SU-DHL-6 (cell line): ENCODE measurements at regions not wholly inside any gene's neighbourhood (a gene's known extent, or its start where the extent isn't known, plus 50 kb on each side); places are given as distances from the start of the nearest gene placed in this dataset.

Experiments used
- H2AFZ ChIP-seq: fragments of 200-600 bp; sonication (generic); 2 replicates; pipeline ENCODE4 v1.6.1; 2014; ENCODE audit warnings: low read depth, mild to moderate bottlenecking, moderate library complexity, mixed read lengths, antibody characterized with exemption, low read length; ENCODE audit not compliant: severe bottlenecking
- H3F3A ChIP-seq: fragments of 200-600 bp; shearing (Covaris generic); 2 replicates; pipeline ENCODE4 v1.6.0; 2016; ENCODE audit warnings: antibody characterized with exemption, mild to moderate bottlenecking; ENCODE audit not compliant: insufficient read depth
- H3K27ac ChIP-seq: fragments of 200-600 bp; sonication (generic); 2 replicates; pipeline ENCODE4 v1.5.1; 2016; ENCODE audit warnings: low read depth, mild to moderate bottlenecking, low read length, moderate library complexity, mixed read lengths
- H3K27me3 ChIP-seq: fragments of 200-600 bp; sonication (generic), shearing (Covaris generic); 2 replicates; pipeline ENCODE4 v1.6.0; 2014; ENCODE audit warnings: mild to moderate bottlenecking, low read length
- H3K36me3 ChIP-seq: fragments of 200-600 bp; sonication (generic); 2 replicates; pipeline ENCODE4 v1.6.1; 2014; ENCODE audit warnings: mild to moderate bottlenecking, low read length, mixed read lengths
- H3K4me2 ChIP-seq: fragments of 300-600, 200-600 bp; shearing (Covaris generic), sonication (generic); 2 replicates; pipeline ENCODE4 v1.6.0; 2014; ENCODE audit warnings: low read length, low read depth, mild to moderate bottlenecking; ENCODE audit not compliant: poor library complexity, severe bottlenecking
- H3K4me3 ChIP-seq: fragments of 200-600 bp; sonication (generic); 2 replicates; pipeline ENCODE4 v1.5.1; 2014; ENCODE audit warnings: antibody characterized with exemption, low read length, mild to moderate bottlenecking, mixed read lengths; ENCODE audit not compliant: insufficient read depth, poor library complexity, severe bottlenecking
- H3K79me2 ChIP-seq: fragments of 200-600 bp; sonication (generic); 2 replicates; pipeline ENCODE4 v1.6.1; 2014; ENCODE audit warnings: mild to moderate bottlenecking, low read length, moderate library complexity; ENCODE audit not compliant: insufficient read depth
- H3K9ac ChIP-seq: fragments of 200-600 bp; sonication (generic); 2 replicates; pipeline ENCODE4 v1.7.0; 2014; ENCODE audit warnings: mild to moderate bottlenecking, low read length
- H3K9me2 ChIP-seq: fragments of 200-600 bp; sonication (generic); replicated peaks from 2 replicates; pipeline ENCODE4 v1.6.1; 2014; ENCODE audit warnings: low read length; ENCODE audit not compliant: insufficient read depth
- H3K9me3 ChIP-seq: fragments of 200-600 bp; sonication (generic); 2 replicates; pipeline ENCODE4 v1.6.1; 2014; ENCODE audit warnings: low read length, mixed read lengths; ENCODE audit not compliant: insufficient read depth
- H4K20me1 ChIP-seq: fragments of 200-600 bp; sonication (generic); 2 replicates; pipeline ENCODE4 v1.6.1; 2014; ENCODE audit warnings: low read depth, mild to moderate bottlenecking, antibody characterized with exemption, low read length, moderate library complexity, mixed read lengths
- EZH2phosphoT487 ChIP-seq: fragments of 200-600 bp; sonication (generic), shearing (Covaris generic); conservative IDR thresholded peaks from 2 replicates; pipeline ENCODE4 v1.6.1; 2018; ENCODE audit warnings: mild to moderate bottlenecking, antibody characterized with exemption, low read length, moderate library complexity, mixed read lengths
- TF ChIP-seq, protein P1 (sequence below): fragments of 200-600 bp; sonication (generic); IDR thresholded peaks from one replicate; pipeline ENCODE4 v1.5.1; 2017; ENCODE audit warnings: antibody characterized with exemption, mild to moderate bottlenecking, low read length, moderate library complexity; ENCODE audit not compliant: insufficient read depth, poor library complexity, severe bottlenecking

DNA sequence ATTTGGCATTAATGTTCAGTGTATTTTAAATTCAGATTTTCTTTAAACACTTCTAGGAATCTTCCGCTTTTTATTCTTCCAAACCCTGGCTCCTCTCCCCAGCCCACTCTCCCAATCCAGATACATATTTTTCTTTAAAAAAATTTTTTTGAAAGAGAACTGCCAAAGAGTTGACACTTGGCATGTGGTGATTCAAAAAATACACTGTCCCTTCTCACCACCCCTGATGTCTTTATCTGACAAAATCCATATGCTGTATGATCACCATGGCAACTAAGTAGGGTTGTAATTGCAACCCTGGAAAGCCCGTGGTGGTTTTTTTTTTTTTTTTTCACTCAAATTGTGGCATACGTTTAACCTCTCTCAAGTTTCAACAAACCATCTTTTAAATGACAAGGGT lies 355.8 kb upstream of the SASH1 start:
- Histone ChIP-seq H3K4me3 (no peak overlapping the region), H3K9me2 (no peaks in the 10 kb centered on the region), H3K4me2 (no peak overlapping the region), H3K79me2 (no peaks in the 10 kb centered on the region), H4K20me1 (no peaks in the 10 kb centered on the region), H3F3A (no peaks in the 10 kb centered on the region), H3K27me3 (no peaks in the 10 kb centered on the region), H3K9me3 (no peaks in the 10 kb centered on the region), H3K9ac (no peak overlapping the region), H2AFZ (no peak overlapping the region), H3K27ac (no peak overlapping the region), H3K36me3 (no peaks in the 10 kb centered on the region)
- no peak for TF ChIP-seq EZH2phosphoT487
- TF ChIP-seq, protein P1, sequence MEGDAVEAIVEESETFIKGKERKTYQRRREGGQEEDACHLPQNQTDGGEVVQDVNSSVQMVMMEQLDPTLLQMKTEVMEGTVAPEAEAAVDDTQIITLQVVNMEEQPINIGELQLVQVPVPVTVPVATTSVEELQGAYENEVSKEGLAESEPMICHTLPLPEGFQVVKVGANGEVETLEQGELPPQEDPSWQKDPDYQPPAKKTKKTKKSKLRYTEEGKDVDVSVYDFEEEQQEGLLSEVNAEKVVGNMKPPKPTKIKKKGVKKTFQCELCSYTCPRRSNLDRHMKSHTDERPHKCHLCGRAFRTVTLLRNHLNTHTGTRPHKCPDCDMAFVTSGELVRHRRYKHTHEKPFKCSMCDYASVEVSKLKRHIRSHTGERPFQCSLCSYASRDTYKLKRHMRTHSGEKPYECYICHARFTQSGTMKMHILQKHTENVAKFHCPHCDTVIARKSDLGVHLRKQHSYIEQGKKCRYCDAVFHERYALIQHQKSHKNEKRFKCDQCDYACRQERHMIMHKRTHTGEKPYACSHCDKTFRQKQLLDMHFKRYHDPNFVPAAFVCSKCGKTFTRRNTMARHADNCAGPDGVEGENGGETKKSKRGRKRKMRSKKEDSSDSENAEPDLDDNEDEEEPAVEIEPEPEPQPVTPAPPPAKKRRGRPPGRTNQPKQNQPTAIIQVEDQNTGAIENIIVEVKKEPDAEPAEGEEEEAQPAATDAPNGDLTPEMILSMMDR, result no peak

DNA sequence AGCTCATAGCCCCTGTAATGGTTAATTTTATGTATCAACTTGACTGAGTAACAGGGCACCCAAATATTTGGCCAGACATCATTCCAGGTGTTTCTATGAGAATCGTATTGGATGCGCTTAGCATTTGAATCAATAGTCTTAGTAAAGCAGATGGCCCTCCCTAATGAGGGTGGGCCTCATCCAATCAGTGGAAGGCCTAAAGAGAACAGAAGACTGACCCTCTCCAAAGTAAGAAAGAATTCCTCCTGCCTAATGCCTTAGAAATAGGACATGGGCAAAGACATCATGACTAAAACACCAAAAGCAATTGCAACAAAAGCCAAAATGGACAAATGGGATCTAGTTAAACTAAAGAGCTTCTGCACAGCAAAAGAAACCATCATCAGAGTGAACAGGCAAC lies 352.5 kb upstream of the SASH1 start:
- no peaks in the 10 kb centered on the region for H3K9me2 ChIP-seq
- no peaks in the 10 kb centered on the region for H3K36me3 ChIP-seq
- H3K79me2 ChIP-seq, result no peaks in the 10 kb centered on the region
- H4K20me1 ChIP-seq, result no peaks in the 10 kb centered on the region
- no peak overlapping the region for H3K4me3 ChIP-seq
- TF ChIP-seq EZH2phosphoT487, result no peak
- TF ChIP-seq, protein P1, result no peak
- no peaks in the 10 kb centered on the region for H3F3A ChIP-seq
- H3K27ac ChIP-seq, result no peak overlapping the region
- H3K4me2 ChIP-seq, result no peak overlapping the region
- H3K9ac ChIP-seq, result no peak overlapping the region
- H2AFZ ChIP-seq, result no peak overlapping the region
- H3K27me3 ChIP-seq, result no peaks in the 10 kb centered on the region
- H3K9me3 ChIP-seq, result no peaks in the 10 kb centered on the region

DNA sequence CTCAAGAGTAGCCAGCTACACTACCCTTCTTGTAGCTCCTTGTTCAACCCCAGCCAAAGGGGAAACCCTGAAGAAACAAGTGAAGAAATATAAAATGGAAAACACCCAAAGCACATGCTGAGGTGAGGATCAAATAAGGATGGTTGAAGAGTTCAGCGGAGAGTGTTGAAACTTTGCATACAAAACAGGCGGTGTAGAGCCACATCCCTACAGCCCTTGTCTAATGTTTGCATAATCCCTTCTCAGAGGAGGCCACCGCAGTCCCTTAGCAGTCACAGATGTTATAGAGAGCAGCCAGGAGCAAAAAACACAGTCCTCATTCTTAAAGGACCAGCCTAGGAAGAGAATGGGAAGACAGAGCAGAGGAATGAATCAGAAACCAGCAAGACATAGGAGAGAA lies 350.7 kb upstream of the SASH1 start:
- H3K79me2 ChIP-seq, result no peaks in the 10 kb centered on the region
- H3K27me3 ChIP-seq, result no peaks in the 10 kb centered on the region
- H3K9me3 ChIP-seq, result no peaks in the 10 kb centered on the region
- H3K9me2 ChIP-seq, result no peaks in the 10 kb centered on the region
- no peak overlapping the region for H3K4me3 ChIP-seq
- H2AFZ ChIP-seq, result no peak overlapping the region
- no peaks in the 10 kb centered on the region for H4K20me1 ChIP-seq
- H3K9ac ChIP-seq, result no peak overlapping the region
- H3K36me3 ChIP-seq, result no peaks in the 10 kb centered on the region
- no peak overlapping the region for H3K27ac ChIP-seq
- TF ChIP-seq EZH2phosphoT487, result no peak
- TF ChIP-seq, protein P1, result no peak
- H3K4me2 ChIP-seq, result no peak overlapping the region
- no peaks in the 10 kb centered on the region for H3F3A ChIP-seq

DNA sequence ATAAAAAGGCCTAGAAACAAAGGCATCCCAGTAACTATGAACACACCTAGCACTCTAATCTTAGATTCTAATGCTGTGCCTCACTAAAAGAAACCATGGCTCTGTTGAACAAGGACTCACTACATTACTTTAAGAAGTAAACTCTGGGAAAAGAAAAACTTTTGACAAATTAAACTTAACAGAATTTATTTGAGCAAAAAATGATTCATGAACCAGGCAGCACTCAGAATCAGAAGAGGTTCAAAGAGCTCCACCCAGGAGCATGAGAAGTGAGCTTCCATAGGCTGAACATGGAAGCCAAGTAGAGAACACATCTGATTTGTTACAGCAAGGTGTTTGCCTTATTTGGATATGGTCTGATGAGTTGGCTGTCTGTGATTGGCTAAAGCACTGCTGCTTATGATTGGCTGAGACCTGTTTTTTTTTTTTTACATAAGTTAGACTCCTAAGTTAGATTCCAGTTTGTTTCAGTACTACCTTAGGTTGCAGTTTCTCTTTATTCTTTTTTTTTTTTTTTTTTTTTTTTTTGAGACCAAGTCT lies 343.6 kb upstream of the SASH1 start:
- H3K4me3 ChIP-seq, result no peak overlapping the region
- no peaks in the 10 kb centered on the region for H3F3A ChIP-seq
- H3K9ac ChIP-seq, result no peak overlapping the region
- no peaks in the 10 kb centered on the region for H3K79me2 ChIP-seq
- TF ChIP-seq, protein P1, result no peak
- no peak for TF ChIP-seq EZH2phosphoT487
- no peak overlapping the region for H2AFZ ChIP-seq
- H3K27ac ChIP-seq, result no peak overlapping the region
- H3K27me3 ChIP-seq, result no peaks in the 10 kb centered on the region
- no peaks in the 10 kb centered on the region for H3K36me3 ChIP-seq
- no peaks in the 10 kb centered on the region for H3K9me2 ChIP-seq
- no peak overlapping the region for H3K4me2 ChIP-seq
- H3K9me3 ChIP-seq, result no peaks in the 10 kb centered on the region
- H4K20me1 ChIP-seq, result no peaks in the 10 kb centered on the region
